Upper lobe of left lung (tissue), 6 donors: ENCODE measurements at regions not wholly inside any gene's neighbourhood (a gene's known extent, or its start where the extent isn't known, plus 50 kb on each side); places are given as distances from the start of the nearest gene placed in this dataset.

Experiments used
- ATAC-seq, 2 donors: fragments of 200-7000 bp; cut with Tn5 transposase; one replicate each; pipeline ENCODE4 v1.9.1; 2022; ENCODE audit warnings: mild to moderate bottlenecking in 2 of 2, moderate library complexity in 2 of 2; ENCODE audit not compliant: low FRiP score in 2 of 2
- DNase-seq, 2 donors: peaks; one replicate each; pipeline ENCODE4 v3.0.0-alpha.2; 2019 to 2020
- H3K27ac ChIP-seq, 4 donors: fragments of 200-600 bp; sonication (generic); one replicate each; pipeline ENCODE4 v1.5.1; 2016 to 2019
- H3K27me3 ChIP-seq, 4 donors: fragments of 200-600 bp; sonication (generic); one replicate each; pipeline ENCODE4 v1.5.1; 2017 to 2019
- H3K36me3 ChIP-seq, 4 donors: fragments of 200-600 bp; sonication (generic); one replicate each; pipeline ENCODE4 v1.5.1; 2016 to 2019
- H3K4me1 ChIP-seq, 4 donors: fragments of 200-600 bp; sonication (generic); one replicate each; pipeline ENCODE4 v1.5.1; 2018 to 2019
- H3K4me3 ChIP-seq, 4 donors: fragments of 200-600 bp; sonication (generic); one replicate each; pipeline ENCODE4 v1.5.1; 2017 to 2019; ENCODE audit warnings: mild to moderate bottlenecking in 2 of 4, moderate library complexity in 1 of 4
- H3K9me3 ChIP-seq, 4 donors: fragments of 200-600 bp; sonication (generic); one replicate each; pipeline ENCODE4 v1.5.1; 2018 to 2019
- EP300 ChIP-seq, 4 donors: sonication (generic); formaldehyde crosslinking; IDR thresholded peaks; one replicate each; pipeline ENCODE4 v1.5.1; 2017; ENCODE audit warnings: antibody characterized with exemption in 4 of 4, control low read depth in 2 of 4
- POLR2A ChIP-seq, 4 donors: fragments of 450-650 bp; IDR thresholded peaks; one replicate each; pipeline ENCODE4 v1.5.1; 2016 to 2017; ENCODE audit warnings: antibody characterized with exemption in 4 of 4, mild to moderate bottlenecking in 2 of 4
- POLR2AphosphoS5 ChIP-seq, 2 donors: sonication (generic); formaldehyde crosslinking; IDR thresholded peaks; one replicate each; pipeline ENCODE4 v1.5.1; 2017; ENCODE audit warnings: antibody characterized with exemption in 2 of 2
- WGBS, 2 donors: methylation state at CpG; one replicate each; pipeline ENCODE4 v1.1.5; 2017 to 2018; 5-methylcytosine and 5-hydroxymethylcytosine counted together
- TF ChIP-seq, protein P1 (sequence below), 6 experiments: fragments of 450-650 bp in 4 of 6; fragments of 200-600 bp in 2 of 6; sonication (generic) in 2 of 6; IDR thresholded peaks; one replicate each; pipeline ENCODE4 v1.5.1; 2016 to 2019; ENCODE audit warnings: antibody characterized with exemption in 6 of 6
- donor health status: DM: no; HTN: no; CAD: no; lungs with moderate emphysema.
- donor health status: DM: no; HTN: yes; CAD: no; lungs with severe emphysema.

DNA sequence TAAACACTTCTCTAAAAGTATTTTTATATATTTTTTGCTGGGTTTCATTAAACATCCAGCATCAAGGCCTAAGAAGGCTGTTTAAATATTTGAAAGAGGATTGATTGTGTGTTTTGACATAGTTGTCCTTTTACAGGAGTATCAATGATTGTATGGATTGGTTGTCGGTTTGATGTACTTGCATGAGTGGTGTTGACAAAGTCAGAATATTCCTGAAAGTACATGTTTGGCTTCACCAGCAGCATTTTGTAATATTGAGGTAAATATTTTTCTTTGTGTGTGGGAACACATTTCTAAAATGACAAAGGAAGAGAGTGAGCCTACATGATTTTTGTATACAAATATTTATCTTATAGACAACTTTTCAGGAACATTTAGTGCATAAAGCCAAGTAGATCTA, 269.7 kb downstream of the PTBP2 start:
- ATAC-seq = no peak
- no peak overlapping the region for H3K27ac ChIP-seq
- H3K27me3 ChIP-seq = no peaks in the 10 kb centered on the region
- no peak overlapping the region for H3K4me3 ChIP-seq
- TF ChIP-seq POLR2A (IDR thresholded peaks at IDR 0.05) (no peak), POLR2AphosphoS5 (IDR thresholded peaks at IDR 0.05) (no peak), EP300 (IDR thresholded peaks at IDR 0.05) (no peak)
- TF ChIP-seq, protein P1, sequence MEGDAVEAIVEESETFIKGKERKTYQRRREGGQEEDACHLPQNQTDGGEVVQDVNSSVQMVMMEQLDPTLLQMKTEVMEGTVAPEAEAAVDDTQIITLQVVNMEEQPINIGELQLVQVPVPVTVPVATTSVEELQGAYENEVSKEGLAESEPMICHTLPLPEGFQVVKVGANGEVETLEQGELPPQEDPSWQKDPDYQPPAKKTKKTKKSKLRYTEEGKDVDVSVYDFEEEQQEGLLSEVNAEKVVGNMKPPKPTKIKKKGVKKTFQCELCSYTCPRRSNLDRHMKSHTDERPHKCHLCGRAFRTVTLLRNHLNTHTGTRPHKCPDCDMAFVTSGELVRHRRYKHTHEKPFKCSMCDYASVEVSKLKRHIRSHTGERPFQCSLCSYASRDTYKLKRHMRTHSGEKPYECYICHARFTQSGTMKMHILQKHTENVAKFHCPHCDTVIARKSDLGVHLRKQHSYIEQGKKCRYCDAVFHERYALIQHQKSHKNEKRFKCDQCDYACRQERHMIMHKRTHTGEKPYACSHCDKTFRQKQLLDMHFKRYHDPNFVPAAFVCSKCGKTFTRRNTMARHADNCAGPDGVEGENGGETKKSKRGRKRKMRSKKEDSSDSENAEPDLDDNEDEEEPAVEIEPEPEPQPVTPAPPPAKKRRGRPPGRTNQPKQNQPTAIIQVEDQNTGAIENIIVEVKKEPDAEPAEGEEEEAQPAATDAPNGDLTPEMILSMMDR (IDR thresholded peaks at IDR 0.05) = no peak
- H3K4me1 ChIP-seq = no peaks in the 10 kb centered on the region
- WGBS, 2 donors = 71 to 90% methylated on average over 1 of the region's 1 CpG
- H3K9me3 ChIP-seq = no peaks in the 10 kb centered on the region
- DNase-seq = no peak
- no peaks in the 10 kb centered on the region for H3K36me3 ChIP-seq

DNA sequence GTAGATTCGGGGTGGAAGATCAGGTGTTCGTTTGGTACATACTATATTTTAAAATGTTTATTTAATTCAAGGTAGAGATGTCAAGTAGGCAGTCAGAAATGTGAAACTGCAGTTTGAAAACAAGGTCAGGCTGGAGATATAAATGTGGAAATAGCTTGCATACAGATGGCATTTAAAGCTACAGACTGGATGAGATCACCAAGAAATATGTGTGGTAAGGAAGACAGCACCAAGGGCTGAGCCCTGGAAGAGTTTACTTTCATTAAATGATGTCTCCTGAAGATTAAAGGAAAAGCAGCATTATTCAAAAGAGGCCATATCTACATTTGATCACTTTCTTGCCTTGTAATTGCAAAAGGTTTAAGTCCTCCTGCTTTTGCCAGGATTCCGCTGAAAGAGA, 271.3 kb downstream of the PTBP2 start:
- 82 to 84% methylated on average over 3 of the region's 3 CpGs for WGBS, 2 donors

DNA sequence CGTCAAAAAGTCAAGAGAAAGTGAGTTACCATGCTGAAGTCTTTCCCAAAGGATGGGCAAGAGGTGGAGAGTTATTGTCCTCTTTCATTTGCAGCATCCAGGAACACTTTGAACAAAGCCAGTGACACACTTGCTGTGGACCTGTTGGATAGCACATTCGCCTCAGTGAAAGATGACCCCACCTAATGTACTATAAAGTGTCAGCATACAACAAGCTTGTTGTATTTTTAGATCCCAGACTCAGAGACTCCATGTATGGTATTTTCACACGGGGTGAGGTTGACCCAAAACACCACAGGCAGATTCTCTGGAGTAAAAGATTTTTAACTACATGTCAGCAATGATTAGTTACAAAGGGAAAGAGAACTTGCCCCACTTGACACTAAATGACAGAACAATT, 273.8 kb downstream of the PTBP2 start:
- Histone ChIP-seq H3K27ac (no peak overlapping the region), H3K4me1 (no peaks in the 10 kb centered on the region), H3K9me3 (no peaks in the 10 kb centered on the region), H3K4me3 (no peak overlapping the region), H3K36me3 (no peaks in the 10 kb centered on the region), H3K27me3 (no peaks in the 10 kb centered on the region)
- DNase-seq = no peak
- TF ChIP-seq POLR2A (IDR thresholded peaks at IDR 0.05) (no peak), POLR2AphosphoS5 (IDR thresholded peaks at IDR 0.05) (no peak), EP300 (IDR thresholded peaks at IDR 0.05) (no peak)
- TF ChIP-seq, protein P1 (IDR thresholded peaks at IDR 0.05) = no peak
- no peak for ATAC-seq
- 62 to 71% methylated on average over 3 of the region's 3 CpGs for WGBS, 2 donors

More for the DNA sequence above, 271.3 kb downstream of the PTBP2 start:
- no peak for DNase-seq
- no peak overlapping the region for H3K27ac ChIP-seq
- H3K4me3 ChIP-seq = no peak overlapping the region
- no peaks in the 10 kb centered on the region for H3K36me3 ChIP-seq
- H3K4me1 ChIP-seq = no peaks in the 10 kb centered on the region
- H3K27me3 ChIP-seq = no peaks in the 10 kb centered on the region
- TF ChIP-seq EP300 (IDR thresholded peaks at IDR 0.05) = no peak
- no peak for TF ChIP-seq POLR2A (IDR thresholded peaks at IDR 0.05)
- TF ChIP-seq, protein P1 (IDR thresholded peaks at IDR 0.05) = no peak
- TF ChIP-seq POLR2AphosphoS5 (IDR thresholded peaks at IDR 0.05) = no peak
- no peak for ATAC-seq
- H3K9me3 ChIP-seq = no peaks in the 10 kb centered on the region

DNA sequence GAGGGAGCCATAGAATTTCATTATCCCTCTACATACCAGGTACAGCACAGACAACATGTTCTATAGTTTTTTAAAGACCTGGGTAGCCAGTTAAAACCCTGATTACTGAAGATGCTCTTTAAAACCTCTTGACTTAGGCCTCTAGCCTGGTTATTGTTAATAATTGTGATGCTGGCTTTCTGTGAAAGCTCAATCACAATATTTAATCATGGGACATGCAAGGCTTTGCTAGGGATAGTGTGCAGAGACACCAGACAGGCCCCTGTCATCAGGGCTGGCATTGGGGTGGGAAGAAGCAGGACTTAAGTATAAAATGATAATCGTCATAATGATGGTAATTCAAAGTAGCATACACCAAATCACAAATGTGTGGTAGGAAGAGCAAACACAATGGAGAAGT, 274.4 kb downstream of the PTBP2 start:
- WGBS, 2 donors = 79 to 93% methylated on average over 1 of the region's 1 CpG

DNA sequence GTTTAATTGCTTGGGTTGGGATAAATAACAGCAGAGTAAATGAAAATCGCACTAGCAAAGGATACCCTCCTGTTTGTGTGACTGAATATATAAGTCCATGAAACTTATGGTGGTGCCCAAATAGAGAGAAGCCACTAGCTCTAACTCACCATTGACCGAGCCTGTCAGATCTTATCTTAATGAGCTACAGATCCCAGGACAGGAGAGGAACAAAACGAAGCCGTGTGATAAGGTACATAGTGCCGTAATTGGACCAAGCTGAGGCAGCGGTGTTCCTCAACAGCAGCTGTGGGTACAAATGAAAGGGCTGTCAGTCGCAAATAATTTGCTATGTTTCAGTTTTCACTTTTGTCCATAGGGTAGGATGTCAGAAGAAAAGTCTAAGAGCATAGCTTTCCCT, 276.1 kb downstream of the PTBP2 start:
- Histone ChIP-seq H3K27ac (no peak overlapping the region), H3K4me3 (no peak overlapping the region), H3K4me1 (no peaks in the 10 kb centered on the region), H3K36me3 (no peaks in the 10 kb centered on the region), H3K27me3 (no peaks in the 10 kb centered on the region), H3K9me3 (no peaks in the 10 kb centered on the region)
- ATAC-seq (no peak), DNase-seq (no peak)
- 33 to 54% methylated on average over 7 of the region's 7 CpGs for WGBS, 2 donors
- TF ChIP-seq, protein P1 (IDR thresholded peaks at IDR 0.05) = no peak
- TF ChIP-seq EP300 (IDR thresholded peaks at IDR 0.05) (no peak), POLR2AphosphoS5 (IDR thresholded peaks at IDR 0.05) (no peak), POLR2A (IDR thresholded peaks at IDR 0.05) (no peak)

More for the DNA sequence above, 274.4 kb downstream of the PTBP2 start:
- H3K4me3 ChIP-seq = no peak overlapping the region
- no peaks in the 10 kb centered on the region for H3K4me1 ChIP-seq
- no peak for ATAC-seq
- H3K9me3 ChIP-seq = no peaks in the 10 kb centered on the region
- no peaks in the 10 kb centered on the region for H3K36me3 ChIP-seq
- TF ChIP-seq, protein P1 (IDR thresholded peaks at IDR 0.05) = no peak
- TF ChIP-seq EP300 (IDR thresholded peaks at IDR 0.05) = no peak
- TF ChIP-seq POLR2AphosphoS5 (IDR thresholded peaks at IDR 0.05) = no peak
- no peak for TF ChIP-seq POLR2A (IDR thresholded peaks at IDR 0.05)
- no peaks in the 10 kb centered on the region for H3K27me3 ChIP-seq
- no peak overlapping the region for H3K27ac ChIP-seq
- DNase-seq = no peak
